CD14-positive monocyte (primary cell): ENCODE measurements at regions not wholly inside any gene's neighbourhood (a gene's known extent, or its start where the extent isn't known, plus 50 kb on each side); places are given as distances from the start of the nearest gene placed in this dataset.

Experiments
- DNase-seq, 3 donors: peaks; one replicate each; pipeline ENCODE4 v3.0.0-alpha.2; 2011 to 2022
- H2AFZ ChIP-seq: 2 replicates; pipeline ENCODE4 v1.6.0; 2012; ENCODE audit warnings: mild to moderate bottlenecking, low read depth, low read length, inconsistent platforms; ENCODE audit not compliant: insufficient read depth, poor library complexity, severe bottlenecking
- H3K27ac ChIP-seq, 2 donors: 1 replicate in 1 of 2; 2 replicates in 1 of 2; pipeline ENCODE4 v1.5.1; 2012 to 2013; ENCODE audit warnings: low read length in 2 of 2, control low read depth in 1 of 2, inconsistent platforms in 1 of 2, low read depth in 1 of 2, mild to moderate bottlenecking in 1 of 2
- H3K27me3 ChIP-seq, 2 donors: one replicate each; pipeline versions ENCODE4 v1.6.0 to v1.6.1; 2011 to 2013; ENCODE audit warnings: low read length in 2 of 2; ENCODE audit not compliant: control insufficient read depth in 2 of 2, insufficient read depth in 2 of 2
- H3K36me3 ChIP-seq, 2 donors: replicated peaks in 1 of 2; 1 replicate in 1 of 2; 2 replicates in 1 of 2; pipeline versions ENCODE4 v1.5.1 to v1.6.1; 2012 to 2013; ENCODE audit warnings: low read length in 2 of 2, control low read depth in 1 of 2, inconsistent platforms in 1 of 2, mild to moderate bottlenecking in 1 of 2; ENCODE audit not compliant: insufficient read depth in 2 of 2, control insufficient read depth in 1 of 2
- H3K4me1 ChIP-seq, 2 donors: 1 replicate in 1 of 2; 2 replicates in 1 of 2; pipeline versions ENCODE4 v1.5.1 to v1.6.1; 2012 to 2013; ENCODE audit warnings: low read length in 2 of 2, control low read depth in 1 of 2, inconsistent platforms in 1 of 2, mild to moderate bottlenecking in 1 of 2, moderate library complexity in 1 of 2; ENCODE audit not compliant: insufficient read depth in 2 of 2, control insufficient read depth in 1 of 2
- H3K4me2 ChIP-seq: replicated peaks from 2 replicates; pipeline ENCODE3; 2012; ENCODE audit warnings: low read length, moderate library complexity, mild to moderate bottlenecking; ENCODE audit not compliant: poor library complexity, severe bottlenecking; ENCODE audit errors: extremely low read depth
- H3K4me3 ChIP-seq, 3 experiments: fragments of 200-600 bp in 1 of 3; sonication (generic) in 1 of 3; replicated peaks in 1 of 3; 1 replicate in 2 of 3; 2 replicates in 1 of 3; pipeline ENCODE4 v1.5.1; 2011 to 2013; ENCODE audit warnings: low read length in 3 of 3, mild to moderate bottlenecking in 3 of 3, control low read depth in 2 of 3, low read depth in 2 of 3, inconsistent platforms in 1 of 3, moderate library complexity in 1 of 3
- H3K79me2 ChIP-seq: 2 replicates; pipeline ENCODE4 v1.6.0; 2012; ENCODE audit warnings: mild to moderate bottlenecking, control low read depth, inconsistent platforms, low read length, moderate library complexity; ENCODE audit not compliant: insufficient read depth
- H3K9ac ChIP-seq: 2 replicates; pipeline ENCODE4 v1.6.0; 2017; ENCODE audit warnings: low read length, mild to moderate bottlenecking; ENCODE audit not compliant: insufficient read depth, poor library complexity, severe bottlenecking
- H3K9me3 ChIP-seq, 2 donors: replicated peaks in 1 of 2; 1 replicate in 1 of 2; 2 replicates in 1 of 2; pipeline versions ENCODE4 v1.5.1 to v1.6.1; 2012 to 2013; ENCODE audit warnings: low read length in 2 of 2, control low read depth in 1 of 2; ENCODE audit not compliant: control insufficient read depth in 1 of 2, insufficient read depth in 1 of 2
- H4K20me1 ChIP-seq: 2 replicates; pipeline ENCODE4 v1.6.0; 2012; ENCODE audit warnings: mild to moderate bottlenecking, low read length, control low read depth, moderate library complexity; ENCODE audit not compliant: insufficient read depth
- H3K27ac Mint-ChIP-seq, 7 donors: one replicate each; pipeline ENCODE4 v1.8.0; 2020; ENCODE audit warnings: mild to moderate bottlenecking in 7 of 7, mixed read lengths in 7 of 7, moderate library complexity in 6 of 7, inconsistent platforms in 2 of 7
- H3K27me3 Mint-ChIP-seq, 3 donors: one replicate each; pipeline ENCODE4 v1.8.0; 2021 to 2022; ENCODE audit warnings: low read depth in 3 of 3, mild to moderate bottlenecking in 3 of 3, mixed read lengths in 3 of 3, moderate library complexity in 3 of 3, inconsistent platforms in 1 of 3
- H3K36me3 Mint-ChIP-seq, 2 donors: one replicate each; pipeline ENCODE4 v1.8.0; 2020; ENCODE audit warnings: mixed read lengths in 2 of 2, inconsistent platforms in 1 of 2, mild to moderate bottlenecking in 1 of 2
- H3K4me1 Mint-ChIP-seq: one replicate; pipeline ENCODE4 v1.8.0; 2020; ENCODE audit warnings: mild to moderate bottlenecking, mixed read lengths
- H3K4me3 Mint-ChIP-seq, 2 donors: one replicate each; pipeline ENCODE4 v1.8.0; 2020; ENCODE audit warnings: mild to moderate bottlenecking in 2 of 2, mixed read lengths in 2 of 2, moderate library complexity in 1 of 2
- H3K9me3 Mint-ChIP-seq, 7 donors: one replicate each; pipeline ENCODE4 v1.8.0; 2020 to 2022; ENCODE audit warnings: mixed read lengths in 7 of 7, mild to moderate bottlenecking in 6 of 7, moderate library complexity in 6 of 7, inconsistent platforms in 2 of 7
- WGBS: methylation state at CpG from one replicate; pipeline ENCODE4 v1.1.5; 2013; ENCODE audit warnings: missing lambda C conversion rate; ENCODE audit not compliant: insufficient coverage; 5-methylcytosine and 5-hydroxymethylcytosine counted together
- intact Hi-C, 2 donors: fragments of 100-400 bp; cut with micrococcal nuclease; formaldehyde crosslinking; loops; one replicate each; pipeline versions ENCODE4 v1.15.0 to v1.15.1; 2023
- TF ChIP-seq, protein P1 (sequence below): fragments of 200-600 bp; IDR thresholded peaks from one replicate; pipeline ENCODE4 v1.8.0; 2022; ENCODE audit warnings: antibody characterized with exemption, mild to moderate bottlenecking

DNA sequence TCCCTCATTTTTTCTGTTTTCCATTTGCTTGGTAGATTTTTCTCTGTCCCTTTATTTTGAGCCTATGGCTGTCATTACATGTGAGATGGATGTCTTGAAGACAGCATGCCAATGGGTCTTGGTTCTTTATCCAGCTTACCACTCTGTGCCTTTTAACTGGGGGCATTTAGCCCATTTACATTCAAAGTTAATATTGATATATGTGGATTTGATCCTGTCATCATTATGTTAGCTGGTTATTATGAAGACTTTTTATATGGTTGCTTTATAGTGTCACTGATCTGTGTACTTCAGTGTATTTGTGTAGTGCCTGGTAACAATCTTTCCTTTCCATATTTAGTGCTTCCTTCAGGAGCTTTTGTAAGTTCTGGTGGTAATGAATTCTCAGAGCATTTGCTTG lies 89.3 kb upstream of the UNC5B start:
- intact Hi-C loops = no loop called here
- Mint-ChIP-seq H3K27ac (no peak overlapping the region), H3K4me1 (peaks cover 4% of the 10 kb centered on the region), H3K27me3 (peaks cover 2 to 24% (median 13%) of the 10 kb centered on the region in 3 donors), H3K9me3 (peaks cover 7 to 31% (median 21%) of the 10 kb centered on the region in 7 donors), H3K36me3 (no peaks in the 10 kb centered on the region), H3K4me3 (no peak overlapping the region)
- Histone ChIP-seq H3K36me3 (no peaks in the 10 kb centered on the region), H3K4me2 (no peak overlapping the region), H3K79me2 (no peaks in the 10 kb centered on the region), H3K27ac (no peak overlapping the region), H3K4me3 (no peak overlapping the region), H3K27me3 (no peaks in the 10 kb centered on the region), H4K20me1 (no peaks in the 10 kb centered on the region), H3K4me1 (peaks cover 5 to 6% of the 10 kb centered on the region in 2 donors), H3K9me3 (peaks cover 6 to 19% of the 10 kb centered on the region in 2 donors), H2AFZ (no peak overlapping the region), H3K9ac (no peak overlapping the region)
- TF ChIP-seq, protein P1, sequence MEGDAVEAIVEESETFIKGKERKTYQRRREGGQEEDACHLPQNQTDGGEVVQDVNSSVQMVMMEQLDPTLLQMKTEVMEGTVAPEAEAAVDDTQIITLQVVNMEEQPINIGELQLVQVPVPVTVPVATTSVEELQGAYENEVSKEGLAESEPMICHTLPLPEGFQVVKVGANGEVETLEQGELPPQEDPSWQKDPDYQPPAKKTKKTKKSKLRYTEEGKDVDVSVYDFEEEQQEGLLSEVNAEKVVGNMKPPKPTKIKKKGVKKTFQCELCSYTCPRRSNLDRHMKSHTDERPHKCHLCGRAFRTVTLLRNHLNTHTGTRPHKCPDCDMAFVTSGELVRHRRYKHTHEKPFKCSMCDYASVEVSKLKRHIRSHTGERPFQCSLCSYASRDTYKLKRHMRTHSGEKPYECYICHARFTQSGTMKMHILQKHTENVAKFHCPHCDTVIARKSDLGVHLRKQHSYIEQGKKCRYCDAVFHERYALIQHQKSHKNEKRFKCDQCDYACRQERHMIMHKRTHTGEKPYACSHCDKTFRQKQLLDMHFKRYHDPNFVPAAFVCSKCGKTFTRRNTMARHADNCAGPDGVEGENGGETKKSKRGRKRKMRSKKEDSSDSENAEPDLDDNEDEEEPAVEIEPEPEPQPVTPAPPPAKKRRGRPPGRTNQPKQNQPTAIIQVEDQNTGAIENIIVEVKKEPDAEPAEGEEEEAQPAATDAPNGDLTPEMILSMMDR = no peak
- no peak for DNase-seq

DNA sequence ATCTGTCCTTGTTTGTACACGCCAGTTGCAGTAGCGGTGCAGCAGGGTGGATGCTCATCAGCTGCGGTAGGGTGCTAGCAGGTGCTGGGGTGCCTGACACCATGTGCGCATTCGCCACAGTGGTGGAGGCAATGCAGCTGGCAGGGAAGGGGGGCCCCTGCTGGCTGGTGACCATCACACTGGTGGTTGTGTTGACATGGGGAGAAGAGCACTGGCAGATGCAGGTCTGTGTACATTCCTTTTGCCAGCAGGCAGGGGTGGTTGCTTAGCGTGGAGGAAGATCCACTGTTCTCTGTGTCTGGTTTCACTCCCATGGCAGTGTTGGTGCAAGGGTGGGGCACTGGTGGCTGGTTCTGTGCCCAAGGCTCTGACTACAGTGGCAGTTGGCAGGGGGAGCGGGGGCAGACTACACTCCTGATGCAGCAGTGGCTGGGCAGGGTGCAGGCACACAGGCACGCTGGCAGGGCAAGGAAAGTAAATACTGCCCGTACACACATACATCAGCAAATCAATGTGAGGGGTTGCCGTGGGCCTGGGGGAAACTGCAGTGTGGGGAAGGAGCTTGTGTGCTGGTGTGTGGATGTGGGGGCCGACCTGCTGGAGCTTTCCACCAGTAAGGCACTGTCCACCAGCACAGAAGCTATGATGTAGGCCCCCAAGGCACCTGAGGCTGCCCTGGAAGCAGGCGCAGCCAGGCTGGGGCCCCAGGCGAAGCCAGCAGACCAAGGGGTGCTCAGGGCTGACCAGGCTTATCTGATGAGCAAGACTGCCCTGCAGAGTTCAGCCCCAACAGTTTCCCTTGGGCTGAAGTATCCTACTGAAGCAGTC lies 87.2 kb upstream of the UNC5B start:
- DNase-seq = no peak
- peaks cover 2 to 24% (median 13%) of the 10 kb centered on the region in 3 donors for H3K27me3 Mint-ChIP-seq
- H3K36me3 Mint-ChIP-seq = no peaks in the 10 kb centered on the region
- peaks cover 12 to 16% of the 10 kb centered on the region in 2 donors for H3K4me1 ChIP-seq
- TF ChIP-seq, protein P1 = no peak
- H4K20me1 ChIP-seq = no peaks in the 10 kb centered on the region
- no peaks in the 10 kb centered on the region for H3K27me3 ChIP-seq
- no peak overlapping the region for H3K4me3 ChIP-seq
- no peak overlapping the region for H2AFZ ChIP-seq
- H3K27ac Mint-ChIP-seq = no peak overlapping the region
- no peak overlapping the region for H3K27ac ChIP-seq
- peaks cover 0 to 6% of the 10 kb centered on the region in 2 donors for H3K9me3 ChIP-seq
- no peaks in the 10 kb centered on the region for H3K79me2 ChIP-seq
- H3K4me1 Mint-ChIP-seq = peaks cover 14% of the 10 kb centered on the region
- H3K9me3 Mint-ChIP-seq = peaks cover 2 to 19% (median 11%) of the 10 kb centered on the region in 7 donors
- H3K4me2 ChIP-seq = no peak overlapping the region
- intact Hi-C loops = no loop called here
- WGBS = 96% methylated on average over 10 of the region's 13 CpGs
- H3K36me3 ChIP-seq = no peaks in the 10 kb centered on the region
- no peak overlapping the region for H3K4me3 Mint-ChIP-seq
- no peak overlapping the region for H3K9ac ChIP-seq
